DOHH2 (cell line): ENCODE measurements at regions not wholly inside any gene's neighbourhood (a gene's known extent, or its start where the extent isn't known, plus 50 kb on each side); places are given as distances from the start of the nearest gene placed in this dataset.
"Not testable (repeated sequence)": the region's sequence is repeated elsewhere in the genome, so short reads cannot be mapped to it uniquely, and the experiment has no call there.

Experiments
- H3F3A ChIP-seq: fragments of 200-600 bp; sonication (generic), shearing (Covaris generic); 2 replicates; pipeline ENCODE4 v1.6.0; 2016; ENCODE audit warnings: antibody characterized with exemption, mild to moderate bottlenecking; ENCODE audit not compliant: control insufficient read depth, insufficient read depth
- H3K27ac ChIP-seq: fragments of 200-600 bp; sonication (generic); 2 replicates; pipeline ENCODE4 v1.5.1; 2014; ENCODE audit warnings: low read depth, mild to moderate bottlenecking, low read length, moderate library complexity
- H3K27me3 ChIP-seq: fragments of 200-600 bp; sonication (generic); 2 replicates; pipeline ENCODE4 v1.6.1; 2014; ENCODE audit warnings: mild to moderate bottlenecking, low read length, mixed read lengths; ENCODE audit not compliant: control insufficient read depth
- H3K36me3 ChIP-seq: fragments of 200-600 bp; sonication (generic); 2 replicates; pipeline ENCODE4 v1.6.1; 2014; ENCODE audit warnings: mild to moderate bottlenecking, low read length, moderate library complexity, mixed read lengths; ENCODE audit not compliant: control insufficient read depth
- H3K4me1 ChIP-seq: fragments of 200-600 bp; sonication (generic); 2 replicates; pipeline ENCODE4 v1.6.1; 2014; ENCODE audit warnings: mild to moderate bottlenecking, low read length, mixed read lengths; ENCODE audit not compliant: control insufficient read depth
- H3K4me2 ChIP-seq: fragments of 200-600 bp; sonication (generic); 2 replicates; pipeline ENCODE4 v1.6.0; 2014; ENCODE audit warnings: mild to moderate bottlenecking, low read length, moderate library complexity
- H3K4me3 ChIP-seq: fragments of 200-600 bp; sonication (generic); 2 replicates; pipeline ENCODE4 v1.5.1; 2014; ENCODE audit warnings: mild to moderate bottlenecking, low read length, mixed read lengths
- H3K79me2 ChIP-seq: fragments of 200-600 bp; sonication (generic); 2 replicates; pipeline ENCODE4 v1.6.1; 2014; ENCODE audit warnings: mild to moderate bottlenecking, low read length, mixed read lengths; ENCODE audit not compliant: control insufficient read depth
- H3K9me2 ChIP-seq: fragments of 200-600 bp; sonication (generic); replicated peaks from 2 replicates; pipeline ENCODE4 v1.6.1; 2014; ENCODE audit warnings: mild to moderate bottlenecking, low read length, mixed read lengths; ENCODE audit not compliant: control insufficient read depth
- H3K9me3 ChIP-seq: fragments of 200-600 bp; sonication (generic); 2 replicates; pipeline ENCODE4 v1.6.1; 2014; ENCODE audit warnings: antibody characterized with exemption, low read length, mixed read lengths; ENCODE audit not compliant: control insufficient read depth, insufficient read depth
- H4K20me1 ChIP-seq: fragments of 200-600 bp; sonication (generic); 2 replicates; pipeline ENCODE4 v1.6.0; 2014; ENCODE audit warnings: low read depth, mild to moderate bottlenecking, antibody characterized with exemption, low read length, moderate library complexity; ENCODE audit not compliant: control insufficient read depth, insufficient read depth
- CTCF ChIP-seq: fragments of 200-600 bp; sonication (generic); IDR thresholded peaks from one replicate; pipeline ENCODE4 v1.5.1; 2014; ENCODE audit warnings: antibody characterized with exemption, mild to moderate bottlenecking, low read depth, low read length; ENCODE audit not compliant: poor library complexity, severe bottlenecking
- EZH2phosphoT487 ChIP-seq: fragments of 200-600 bp; sonication (generic); IDR thresholded peaks from 2 replicates; pipeline ENCODE4 v1.6.1; 2017; ENCODE audit warnings: borderline replicate concordance, mild to moderate bottlenecking, antibody characterized with exemption, low read length, moderate library complexity, mixed read lengths

- no peaks in the 10 kb centered on the region for H3K9me3 ChIP-seq
- no peaks in the 10 kb centered on the region for H3K36me3 ChIP-seq
- TF ChIP-seq EZH2phosphoT487 (no peak), CTCF (no peak)
- no peaks in the 10 kb centered on the region for H3K4me1 ChIP-seq
- no peaks in the 10 kb centered on the region for H3F3A ChIP-seq
- H3K4me3 ChIP-seq: no peak overlapping the region
- no peaks in the 10 kb centered on the region for H3K79me2 ChIP-seq
- H3K9me2 ChIP-seq: no peaks in the 10 kb centered on the region
- no peaks in the 10 kb centered on the region for H4K20me1 ChIP-seq
- H3K27ac ChIP-seq: no peak overlapping the region
- H3K27me3 ChIP-seq: no peaks in the 10 kb centered on the region
- no peak overlapping the region for H3K4me2 ChIP-seq
Observed at GRCh38 chr6:17211101-17211500, 70.1 kb upstream of the RBM24 start.

- H3K27me3 ChIP-seq: no peaks in the 10 kb centered on the region
- H3K27ac ChIP-seq: no peak overlapping the region
- TF ChIP-seq CTCF: no peak
- TF ChIP-seq EZH2phosphoT487: no peak
- no peak overlapping the region for H3K4me3 ChIP-seq
- H3F3A ChIP-seq: no peaks in the 10 kb centered on the region
- H3K36me3 ChIP-seq: no peaks in the 10 kb centered on the region
- H3K9me3 ChIP-seq: no peaks in the 10 kb centered on the region
- no peaks in the 10 kb centered on the region for H3K4me1 ChIP-seq
- no peaks in the 10 kb centered on the region for H4K20me1 ChIP-seq
- no peaks in the 10 kb centered on the region for H3K9me2 ChIP-seq
- no peaks in the 10 kb centered on the region for H3K79me2 ChIP-seq
- no peak overlapping the region for H3K4me2 ChIP-seq
Observed at GRCh38 chr6:17212546-17213371, 68.4 kb upstream of the RBM24 start.

- H3F3A ChIP-seq: no peaks in the 10 kb centered on the region
- no peak overlapping the region for H3K27ac ChIP-seq
- H3K4me2 ChIP-seq: no peak overlapping the region
- no peaks in the 10 kb centered on the region for H3K79me2 ChIP-seq
- TF ChIP-seq EZH2phosphoT487: no peak
- TF ChIP-seq CTCF: no peak
- H3K4me3 ChIP-seq: no peak overlapping the region
- H3K27me3 ChIP-seq: no peaks in the 10 kb centered on the region
- H3K9me3 ChIP-seq: no peaks in the 10 kb centered on the region
- no peaks in the 10 kb centered on the region for H3K36me3 ChIP-seq
- no peaks in the 10 kb centered on the region for H3K9me2 ChIP-seq
- H3K4me1 ChIP-seq: no peaks in the 10 kb centered on the region
- no peaks in the 10 kb centered on the region for H4K20me1 ChIP-seq
Observed at GRCh38 chr6:17214106-17214505, 67.1 kb upstream of the RBM24 start.

- H3K36me3 ChIP-seq, H4K20me1 ChIP-seq, H3K4me3 ChIP-seq, H3K9me3 ChIP-seq, H3F3A ChIP-seq, H3K4me2 ChIP-seq, H3K27me3 ChIP-seq, H3K79me2 ChIP-seq, H3K27ac ChIP-seq, H3K9me2 ChIP-seq, H3K4me1 ChIP-seq: not testable (repeated sequence)
Observed at GRCh38 chr6:17216972-17217371, 64.2 kb upstream of the RBM24 start.
